Femur (tissue), 1 donor: ENCODE measurements at regions not wholly inside any gene's neighbourhood (a gene's known extent, or its start where the extent isn't known, plus 50 kb on each side); places are given as distances from the start of the nearest gene placed in this dataset.
A peak's percentile ranks its signal among the peaks of the same experiment; 100 is the strongest.

Experiments
- DNase-seq: peaks from one replicate; pipeline ENCODE4 v3.0.0-alpha.2; 2017

- no peak for DNase-seq
These were observed 76.6 kb upstream of the LMO1 start for GRCh38 chr11:8340296-8340695.

- no peak for DNase-seq
These were observed 75.9 kb upstream of the LMO1 start for GRCh38 chr11:8339592-8340022.

GRCh38 chr11:8338138-8338537, 74.5 kb upstream of the LMO1 start:
- DNase-seq, result no peak

- DNase-seq, result no peak
These were observed 73.6 kb upstream of the LMO1 start for GRCh38 chr11:8337130-8337795.

- DNase-seq, result no peak
These were observed 72.9 kb upstream of the LMO1 start for GRCh38 chr11:8336356-8337129.

- DNase-seq, result no peak
These were observed 72.0 kb upstream of the LMO1 start for GRCh38 chr11:8335683-8336082.

- no peak for DNase-seq
These were observed 71.5 kb upstream of the LMO1 start for GRCh38 chr11:8335186-8335585.

GRCh38 chr11:8333811-8334401, 70.2 kb upstream of the LMO1 start:
- DNase-seq, result no peak

GRCh38 chr11:8333376-8333775, 69.7 kb upstream of the LMO1 start:
- DNase-seq, result no peak

GRCh38 chr11:8332891-8333290, 69.2 kb upstream of the LMO1 start:
- no peak for DNase-seq

GRCh38 chr11:8332196-8332595, 68.5 kb upstream of the LMO1 start:
- no peak for DNase-seq

- DNase-seq, result no peak
These were observed 68.1 kb upstream of the LMO1 start for GRCh38 chr11:8331767-8332166.

- DNase-seq, result no peak
These were observed 67.2 kb upstream of the LMO1 start for GRCh38 chr11:8330896-8331295.

GRCh38 chr11:8330404-8330803, 66.7 kb upstream of the LMO1 start:
- no peak for DNase-seq

- DNase-seq, result no peak
These were observed 66.2 kb upstream of the LMO1 start for GRCh38 chr11:8329847-8330361.

GRCh38 chr11:8329336-8329735, 65.7 kb upstream of the LMO1 start:
- DNase-seq, result no peak

GRCh38 chr11:8328848-8329330, 65.2 kb upstream of the LMO1 start:
- peak; percentile 61 for DNase-seq

GRCh38 chr11:8328231-8328794, 64.6 kb upstream of the LMO1 start:
- no peak for DNase-seq

- no peak for DNase-seq
These were observed 64.1 kb upstream of the LMO1 start for GRCh38 chr11:8327761-8328192.

- DNase-seq, result no peak
These were observed 62.7 kb upstream of the LMO1 start for GRCh38 chr11:8326337-8326736.

GRCh38 chr11:8325591-8326304, 62.1 kb upstream of the LMO1 start:
- DNase-seq, result peak; percentile 4

- DNase-seq, result peak; percentile 11
These were observed 59.7 kb upstream of the LMO1 start for GRCh38 chr11:8323161-8323935.
